ENCODE measurements at regions not wholly inside any gene's neighbourhood (a gene's known extent, or its start where the extent isn't known, plus 50 kb on each side); places are given as distances from the start of the nearest gene placed in this dataset.
A peak's percentile ranks its signal among the peaks of the same experiment; 100 is the strongest.
"Not testable (repeated sequence)": the region's sequence is repeated elsewhere in the genome, so short reads cannot be mapped to it uniquely, and the experiment has no call there.

DNA sequence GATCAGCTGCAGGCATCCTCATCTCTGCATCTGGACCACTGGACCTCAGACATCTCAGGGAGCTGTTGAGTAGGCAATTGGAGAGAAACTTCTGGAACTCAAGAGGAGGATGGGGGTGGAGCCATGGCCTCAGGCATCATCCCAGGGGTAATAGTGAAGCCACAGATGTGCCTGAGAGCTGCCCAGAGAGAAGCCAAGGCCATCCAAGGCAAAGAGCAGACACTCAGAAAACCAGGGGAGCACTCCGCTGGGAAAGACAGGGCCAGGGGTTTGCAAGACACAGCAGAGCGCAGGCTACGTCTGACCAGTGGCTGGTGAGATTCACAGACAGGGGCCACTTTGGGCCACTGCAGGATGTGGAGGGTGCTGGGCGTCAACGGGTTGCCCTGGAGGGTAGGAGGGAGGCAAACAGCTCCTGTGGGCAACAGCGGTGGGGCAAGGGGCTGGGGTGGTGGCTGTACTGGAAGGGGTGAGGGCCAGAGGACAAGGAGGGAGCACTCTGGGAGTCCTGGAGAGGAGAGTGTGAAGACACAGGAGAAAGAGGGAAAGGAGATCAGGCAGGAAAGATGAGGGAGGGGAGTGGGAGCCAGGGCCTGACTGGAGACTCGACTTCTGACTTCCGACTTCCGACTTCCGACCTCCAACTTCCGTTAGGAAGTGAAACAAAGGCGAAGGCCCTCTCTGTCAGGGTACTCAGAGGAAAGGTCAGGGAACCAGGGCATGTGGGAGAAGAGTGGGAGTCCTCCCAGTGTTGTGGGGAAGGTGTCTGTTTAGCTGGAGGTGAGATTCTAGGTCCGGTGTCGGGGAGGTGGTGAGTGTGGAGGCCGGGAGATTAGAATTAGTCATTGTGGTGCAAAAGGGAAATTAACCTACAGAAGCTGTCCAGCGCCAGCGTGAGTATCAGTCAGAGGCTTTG lies 69.7 kb upstream of the ANTXRL start:
- no peak overlapping the region for H3K4me3 ChIP-seq
- H3K4me1 ChIP-seq (ENCODE audit: low read depth): peaks cover 4% of the 10 kb centered on the region
- DNase-seq (ENCODE audit: low read depth in 1 of 2, low spot score in 1 of 2): peak in 1 of 2 donors; percentile 47
- TF ChIP-seq, protein P1, sequence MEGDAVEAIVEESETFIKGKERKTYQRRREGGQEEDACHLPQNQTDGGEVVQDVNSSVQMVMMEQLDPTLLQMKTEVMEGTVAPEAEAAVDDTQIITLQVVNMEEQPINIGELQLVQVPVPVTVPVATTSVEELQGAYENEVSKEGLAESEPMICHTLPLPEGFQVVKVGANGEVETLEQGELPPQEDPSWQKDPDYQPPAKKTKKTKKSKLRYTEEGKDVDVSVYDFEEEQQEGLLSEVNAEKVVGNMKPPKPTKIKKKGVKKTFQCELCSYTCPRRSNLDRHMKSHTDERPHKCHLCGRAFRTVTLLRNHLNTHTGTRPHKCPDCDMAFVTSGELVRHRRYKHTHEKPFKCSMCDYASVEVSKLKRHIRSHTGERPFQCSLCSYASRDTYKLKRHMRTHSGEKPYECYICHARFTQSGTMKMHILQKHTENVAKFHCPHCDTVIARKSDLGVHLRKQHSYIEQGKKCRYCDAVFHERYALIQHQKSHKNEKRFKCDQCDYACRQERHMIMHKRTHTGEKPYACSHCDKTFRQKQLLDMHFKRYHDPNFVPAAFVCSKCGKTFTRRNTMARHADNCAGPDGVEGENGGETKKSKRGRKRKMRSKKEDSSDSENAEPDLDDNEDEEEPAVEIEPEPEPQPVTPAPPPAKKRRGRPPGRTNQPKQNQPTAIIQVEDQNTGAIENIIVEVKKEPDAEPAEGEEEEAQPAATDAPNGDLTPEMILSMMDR (IDR thresholded peaks at IDR 0.05; ENCODE audit: low read depth, low read length): no peak
- H3K27ac ChIP-seq: no peak overlapping the region
- H3K9me3 ChIP-seq (ENCODE audit: low read depth): no peaks in the 10 kb centered on the region
- H3K36me3 ChIP-seq: no peaks in the 10 kb centered on the region
- no peaks in the 10 kb centered on the region for H3K27me3 ChIP-seq

DNA sequence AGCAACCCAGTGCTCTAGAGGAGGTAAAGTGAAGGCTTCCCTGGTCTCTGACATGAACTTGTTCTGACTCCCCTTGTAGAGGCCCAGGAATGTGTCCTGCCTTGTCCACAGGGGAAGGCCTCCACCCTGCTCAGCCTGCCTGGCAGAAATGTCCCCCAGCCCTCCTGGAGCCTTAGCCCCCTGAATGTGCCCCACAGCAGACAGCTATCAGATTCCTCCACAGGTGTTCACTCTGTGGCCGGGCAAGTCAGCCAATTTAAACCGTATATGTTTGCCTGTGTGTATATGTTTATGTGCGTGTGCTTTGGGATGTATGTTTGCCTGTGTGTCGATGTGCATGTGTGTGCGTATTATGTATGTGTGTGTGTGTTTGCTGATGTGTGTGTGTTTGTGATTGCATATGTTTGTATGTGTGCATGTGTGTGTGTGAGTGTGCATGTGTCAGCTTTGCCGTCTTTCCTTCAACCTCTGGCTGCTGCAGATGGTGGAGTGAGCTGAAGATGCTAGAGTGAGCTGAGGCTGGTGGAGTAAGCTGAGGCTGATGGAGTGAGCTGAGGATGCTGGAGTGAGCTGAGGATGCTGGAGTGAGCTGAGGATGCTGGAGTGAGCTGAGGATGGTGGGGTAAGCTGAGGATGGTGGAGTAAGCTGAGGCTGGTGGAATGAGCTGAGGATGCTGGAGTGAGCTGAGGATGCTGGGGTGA lies 68.9 kb upstream of the ANTXRL start:
- Histone ChIP-seq H3K9me3 (ENCODE audit: low read depth) (no peaks in the 10 kb centered on the region), H3K27ac (no peak overlapping the region), H3K36me3 (no peaks in the 10 kb centered on the region), H3K27me3 (no peaks in the 10 kb centered on the region), H3K4me1 (ENCODE audit: low read depth) (peaks cover 4% of the 10 kb centered on the region), H3K4me3 (no peak overlapping the region)
- TF ChIP-seq, protein P1 (IDR thresholded peaks at IDR 0.05; ENCODE audit: low read depth, low read length): no peak
- DNase-seq (ENCODE audit: low read depth in 1 of 2, low spot score in 1 of 2): no peak

DNA sequence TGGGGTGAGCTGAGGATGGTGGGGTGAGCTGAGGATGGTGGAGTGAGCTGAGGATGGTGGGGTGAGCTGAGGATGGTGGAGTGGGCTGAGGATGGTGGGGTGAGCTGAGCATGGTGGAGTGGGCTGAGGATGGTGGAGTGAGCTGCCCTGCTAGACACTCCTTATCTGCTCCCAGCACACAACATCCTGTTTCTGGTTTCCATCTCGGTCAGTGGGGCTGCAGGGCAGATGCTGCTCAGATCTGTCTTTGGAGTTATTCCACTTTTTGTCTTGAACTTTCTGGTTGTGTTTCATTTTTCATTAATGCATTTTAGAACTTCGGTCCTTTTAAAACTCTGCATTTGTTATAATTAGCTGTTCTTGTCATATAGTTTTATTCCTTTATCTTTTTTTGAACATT lies 67.9 kb upstream of the ANTXRL start:
- Histone ChIP-seq H3K9me3 (ENCODE audit: low read depth) (no peaks in the 10 kb centered on the region), H3K4me1 (ENCODE audit: low read depth) (peaks cover 4% of the 10 kb centered on the region), H3K4me3 (no peak overlapping the region), H3K36me3 (no peaks in the 10 kb centered on the region), H3K27me3 (no peaks in the 10 kb centered on the region), H3K27ac (no peak overlapping the region)
- DNase-seq (ENCODE audit: low read depth in 1 of 2, low spot score in 1 of 2): peak in 1 of 2 donors; percentile 18
- TF ChIP-seq, protein P1 (IDR thresholded peaks at IDR 0.05; ENCODE audit: low read depth, low read length): no peak

DNA sequence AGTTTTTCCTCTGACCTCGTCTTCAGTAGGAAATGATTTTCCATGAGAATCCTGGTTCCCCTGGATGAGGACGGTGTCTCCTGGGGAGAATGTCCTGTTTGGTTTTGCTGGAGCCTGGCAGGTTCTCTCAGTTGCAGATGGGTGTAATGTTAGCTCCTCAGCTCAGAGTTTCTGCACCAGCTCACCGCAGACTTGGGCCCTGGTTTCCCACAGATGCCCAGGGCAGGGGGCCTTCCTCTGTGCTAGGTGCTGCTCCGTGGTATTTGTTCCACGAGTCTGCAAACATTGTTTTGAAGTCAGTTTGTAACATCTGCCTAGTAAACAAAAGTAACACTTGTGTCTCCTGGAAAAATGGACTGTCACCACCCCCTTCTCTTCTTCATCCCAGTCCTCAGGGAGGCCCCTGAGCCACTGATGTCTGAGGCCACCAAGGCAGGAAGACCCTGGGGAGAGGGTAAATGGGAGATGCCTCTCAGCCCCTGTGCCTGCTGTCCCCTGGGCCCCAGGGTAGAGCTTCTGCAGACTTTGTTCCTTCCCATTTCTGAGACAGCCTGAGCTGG lies 67.3 kb upstream of the ANTXRL start:
- not testable (repeated sequence) for DNase-seq (ENCODE audit: low read depth in 1 of 2, low spot score in 1 of 2); H3K36me3 ChIP-seq; H3K4me3 ChIP-seq; H3K9me3 ChIP-seq (ENCODE audit: low read depth); H3K27ac ChIP-seq; H3K27me3 ChIP-seq; H3K4me1 ChIP-seq (ENCODE audit: low read depth)

DNA sequence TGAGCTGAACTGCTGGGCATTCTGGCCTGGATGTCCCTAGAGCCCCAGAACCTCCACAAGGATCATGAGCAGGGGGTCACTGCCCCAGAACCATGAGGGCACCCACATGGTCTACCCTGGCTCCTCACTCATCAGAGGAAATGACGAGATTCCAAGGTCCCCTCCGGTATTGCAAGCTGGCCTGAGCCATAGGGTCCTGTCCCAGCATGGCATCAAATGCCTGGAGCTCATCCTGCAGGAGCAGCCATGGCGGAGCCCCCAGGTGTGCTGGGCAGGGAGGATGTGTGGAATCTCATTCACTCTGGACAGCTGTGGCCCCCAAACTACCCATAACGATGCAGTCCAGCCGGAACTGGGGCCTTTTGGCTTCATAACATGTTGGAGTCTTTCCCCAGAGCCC lies 66.6 kb upstream of the ANTXRL start:
- peaks cover 4% of the 10 kb centered on the region for H3K4me1 ChIP-seq (ENCODE audit: low read depth)
- H3K36me3 ChIP-seq: no peaks in the 10 kb centered on the region
- no peak overlapping the region for H3K4me3 ChIP-seq
- no peaks in the 10 kb centered on the region for H3K9me3 ChIP-seq (ENCODE audit: low read depth)
- TF ChIP-seq, protein P1 (IDR thresholded peaks at IDR 0.05; ENCODE audit: low read depth, low read length): no peak
- no peaks in the 10 kb centered on the region for H3K27me3 ChIP-seq
- DNase-seq (ENCODE audit: low read depth in 1 of 2, low spot score in 1 of 2): no peak
- no peak overlapping the region for H3K27ac ChIP-seq
